ENCODE measurements at regions not wholly inside any gene's neighbourhood (a gene's known extent, or its start where the extent isn't known, plus 50 kb on each side); places are given as distances from the start of the nearest gene placed in this dataset.
"Not testable (repeated sequence)": the region's sequence is repeated elsewhere in the genome, so short reads cannot be mapped to it uniquely, and the experiment has no call there.

DNA sequence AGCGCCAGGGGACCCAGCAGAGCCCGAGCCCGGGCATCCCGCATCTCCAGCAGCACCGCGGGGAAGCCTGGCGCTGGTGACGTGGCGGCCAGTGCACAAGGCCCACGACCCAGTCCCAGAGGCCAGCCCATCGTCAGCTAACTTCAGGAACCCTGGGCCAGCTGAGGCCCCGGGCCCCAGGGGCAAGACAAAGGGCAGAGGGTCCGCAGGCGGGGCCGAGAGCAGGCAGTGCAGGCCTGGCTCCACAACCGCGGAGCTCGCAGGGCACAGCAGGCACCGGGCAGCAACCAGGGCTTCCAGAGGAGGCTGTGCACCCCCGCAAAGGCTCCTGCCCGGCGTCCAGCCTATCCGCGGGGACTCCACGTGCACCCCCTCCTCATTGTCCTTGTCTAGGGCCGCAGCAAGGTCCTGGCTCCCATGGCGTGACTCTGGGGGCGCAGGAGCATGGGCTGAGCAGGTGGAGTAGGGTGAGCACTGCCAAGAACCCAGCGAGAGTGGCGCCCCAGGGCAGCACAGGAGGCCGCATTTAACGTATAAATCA, 352.5 kb downstream of the KCNJ18 start:
- DNase-seq = not testable (repeated sequence)

DNA sequence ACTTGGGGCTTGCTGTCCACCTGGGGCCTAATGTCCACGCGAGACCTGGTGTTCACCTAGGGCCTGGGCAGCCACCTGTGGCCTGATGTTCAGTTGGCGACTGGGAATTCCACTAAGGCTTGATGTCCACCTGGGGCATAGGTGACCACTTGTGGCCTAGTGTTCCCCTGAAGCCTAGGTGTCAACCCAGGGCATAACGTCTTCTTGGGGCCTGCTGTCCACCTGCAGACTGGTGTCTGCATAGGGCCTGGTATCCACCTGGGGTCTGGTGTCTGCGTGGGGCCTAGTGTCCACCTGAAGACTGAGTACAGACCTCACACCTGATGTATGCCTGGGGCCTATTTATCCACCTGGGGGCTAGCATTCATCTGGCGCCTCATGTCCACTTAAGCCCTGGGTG, 355.2 kb downstream of the KCNJ18 start:
- not testable (repeated sequence) for DNase-seq

DNA sequence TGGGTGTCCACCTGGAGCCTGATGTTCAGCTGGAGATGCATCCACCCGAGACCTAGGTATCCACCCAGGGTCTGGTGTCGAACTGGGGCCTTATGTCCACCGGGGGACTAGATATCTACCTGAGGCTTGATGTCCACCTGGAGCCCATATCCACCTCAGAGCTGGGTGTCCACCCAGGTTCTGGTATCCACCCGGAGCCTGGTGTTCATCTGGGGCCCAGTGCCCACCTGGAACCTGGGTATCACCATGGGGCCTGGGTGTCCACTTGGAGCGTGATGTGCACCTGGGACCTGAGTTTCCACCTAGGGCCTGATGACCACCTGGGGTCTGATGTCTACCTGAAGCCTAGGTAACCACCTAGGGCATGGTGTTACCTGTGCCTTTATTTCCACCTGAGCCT, 355.9 kb downstream of the KCNJ18 start:
- DNase-seq = not testable (repeated sequence)

DNA sequence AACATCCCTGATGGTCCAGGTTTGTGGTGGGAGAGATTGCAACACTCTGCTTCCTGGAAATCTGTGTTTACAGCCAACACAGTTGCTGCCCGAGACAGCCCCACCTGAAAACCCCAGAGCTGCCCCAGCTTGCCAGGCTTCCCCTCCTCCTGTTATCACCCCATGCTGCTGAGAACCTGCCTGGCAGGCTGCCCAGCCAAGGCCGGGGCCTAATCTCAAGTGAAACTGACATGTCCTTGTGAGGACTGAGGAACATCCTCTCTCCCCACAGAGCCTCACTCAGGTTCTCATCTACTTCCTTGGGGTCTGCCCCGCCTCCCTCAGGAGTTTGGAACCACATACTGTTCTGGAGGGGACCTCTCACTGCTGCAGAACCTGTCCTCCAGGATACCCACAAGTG, 358.4 kb downstream of the KCNJ18 start:
- DNase-seq = not testable (repeated sequence)

DNA sequence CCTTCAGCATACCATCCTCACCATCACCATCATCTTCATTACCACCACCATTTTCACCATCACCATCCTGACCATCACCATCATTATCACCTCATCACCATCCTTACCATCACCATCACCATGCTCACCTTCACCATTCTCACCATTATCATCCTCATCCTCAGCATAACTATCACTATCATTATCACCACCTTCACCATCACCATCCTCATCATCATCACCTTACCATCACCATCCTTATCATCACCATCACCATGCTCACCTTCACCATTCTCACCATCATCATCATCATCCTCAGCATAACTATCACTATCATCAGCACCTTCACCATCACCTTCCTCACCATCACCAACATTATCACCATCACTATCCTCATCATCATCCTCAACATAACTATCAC, 360.4 kb downstream of the KCNJ18 start:
- DNase-seq = not testable (repeated sequence)

DNA sequence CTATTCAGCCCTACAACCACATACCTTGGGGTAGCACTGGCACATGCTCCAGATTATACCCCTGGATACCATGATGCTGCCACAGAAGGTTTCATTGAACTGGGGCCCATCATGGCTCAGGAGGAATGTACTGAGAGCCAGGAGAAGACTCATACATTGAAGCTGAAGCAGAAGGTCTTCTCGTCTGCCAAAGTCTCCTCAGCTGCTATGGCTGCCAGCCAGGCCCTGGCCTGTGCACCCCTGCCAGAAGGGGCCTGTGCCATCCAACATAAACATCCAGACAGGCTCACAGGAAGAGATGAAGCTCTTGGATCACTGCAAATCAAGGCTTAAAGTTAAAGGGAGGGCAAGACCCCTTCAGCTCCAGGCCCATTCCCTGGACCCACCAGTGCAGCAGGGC, 364.2 kb downstream of the KCNJ18 start:
- not testable (repeated sequence) for DNase-seq

DNA sequence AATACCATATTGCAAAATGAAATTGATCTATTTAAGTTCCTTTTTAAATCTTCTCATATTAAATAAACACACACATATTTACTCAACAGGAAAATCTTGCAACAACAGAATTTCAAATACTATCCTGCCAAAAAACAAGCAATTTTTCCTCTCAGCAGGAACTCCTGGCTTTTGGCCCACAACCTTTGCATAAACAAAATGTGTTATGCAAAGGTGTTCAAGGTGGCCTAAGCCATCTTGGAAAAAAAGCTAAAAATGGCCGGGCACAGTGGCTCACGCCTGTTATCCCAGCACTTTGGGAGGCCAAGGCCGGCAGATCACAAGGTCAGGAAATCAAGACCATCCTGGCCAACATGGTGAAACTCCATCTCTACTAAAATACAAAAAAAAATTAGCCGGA, 383.6 kb downstream of the KCNJ18 start:
- DNase-seq = not testable (repeated sequence)

DNA sequence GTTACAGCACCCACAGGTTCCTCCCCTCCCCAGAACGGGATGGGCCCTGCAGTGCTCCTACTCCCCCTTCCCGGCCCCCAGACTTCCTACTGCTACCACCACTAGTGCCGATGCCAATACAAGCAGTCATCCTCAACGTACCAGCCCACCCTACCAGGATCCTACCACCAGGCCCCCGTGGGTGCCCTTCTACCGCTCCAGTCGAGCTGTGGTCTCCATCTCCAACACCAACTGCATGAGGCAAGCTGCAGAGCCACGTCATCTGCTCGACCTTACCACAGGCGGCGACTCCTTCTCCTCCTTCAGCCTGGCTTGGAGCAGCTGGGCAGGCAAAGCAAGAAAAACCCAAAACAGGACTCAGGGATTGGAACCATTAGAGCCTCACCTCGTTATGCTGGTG, 396.3 kb downstream of the KCNJ18 start:
- not testable (repeated sequence) for DNase-seq

DNA sequence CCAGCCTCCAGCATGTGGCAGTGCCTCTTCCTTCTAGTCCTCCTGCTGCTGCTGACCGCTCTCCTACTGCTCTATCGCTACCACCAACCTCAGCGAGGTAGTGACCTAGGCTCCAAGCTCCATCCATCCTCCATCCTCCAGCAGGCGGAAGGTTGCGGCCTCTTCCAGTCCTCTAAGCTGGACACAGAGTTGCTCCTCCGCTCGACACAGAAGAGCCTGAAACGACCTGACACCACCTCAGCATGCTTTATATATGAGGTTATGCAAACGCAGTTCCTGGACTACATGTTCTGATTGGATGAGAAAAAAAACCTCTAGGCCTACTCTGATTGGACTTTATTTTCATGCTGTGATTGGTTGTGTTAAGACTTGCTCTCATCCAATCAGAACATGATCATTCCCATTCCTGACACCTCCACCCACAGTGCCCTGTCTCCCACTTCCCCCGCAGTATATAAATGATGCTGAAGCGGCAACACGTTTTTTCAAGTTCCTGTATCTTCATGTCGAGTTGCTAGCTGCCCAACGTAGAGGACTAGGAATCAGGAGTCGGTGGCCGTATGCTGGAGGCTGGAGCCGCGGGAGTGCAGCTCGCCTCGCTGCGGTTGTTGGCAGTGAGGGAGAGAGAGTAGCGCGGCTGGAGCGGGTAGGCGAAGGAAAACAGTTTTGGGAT, 398.1 kb downstream of the KCNJ18 start:
- no peak for DNase-seq

DNA sequence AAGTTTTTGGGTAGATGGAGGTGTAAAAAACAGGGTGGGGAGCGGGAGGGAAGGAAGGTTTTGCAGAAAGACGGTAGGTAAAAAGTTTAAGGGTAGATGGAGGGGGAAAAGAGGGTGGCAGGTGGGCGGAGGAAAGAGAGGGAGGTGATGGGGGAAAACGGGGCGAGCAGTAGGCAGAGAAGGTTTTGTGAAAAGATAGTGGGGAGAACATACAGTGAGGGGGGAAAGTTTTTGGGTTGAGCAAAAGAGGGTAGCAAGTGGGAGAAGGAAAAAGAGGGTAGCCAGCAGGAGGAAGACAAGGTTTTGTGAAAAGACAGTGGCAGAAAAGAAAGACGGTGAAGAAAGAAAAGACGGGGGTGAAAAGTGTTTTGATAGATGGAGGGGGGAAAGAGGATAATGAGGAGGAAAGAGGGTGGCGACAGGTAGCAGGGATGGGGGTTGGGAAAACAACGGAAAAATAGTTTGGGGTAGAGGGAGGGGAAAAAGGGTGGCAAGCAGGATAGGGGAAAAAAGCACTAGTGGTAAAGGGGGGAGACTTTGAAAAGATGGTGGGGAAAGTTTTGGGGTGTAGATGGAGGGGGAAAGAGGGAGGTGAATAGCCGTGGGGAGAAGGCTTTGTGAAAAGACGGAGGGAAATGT, 398.8 kb downstream of the KCNJ18 start:
- DNase-seq = not testable (repeated sequence)

DNA sequence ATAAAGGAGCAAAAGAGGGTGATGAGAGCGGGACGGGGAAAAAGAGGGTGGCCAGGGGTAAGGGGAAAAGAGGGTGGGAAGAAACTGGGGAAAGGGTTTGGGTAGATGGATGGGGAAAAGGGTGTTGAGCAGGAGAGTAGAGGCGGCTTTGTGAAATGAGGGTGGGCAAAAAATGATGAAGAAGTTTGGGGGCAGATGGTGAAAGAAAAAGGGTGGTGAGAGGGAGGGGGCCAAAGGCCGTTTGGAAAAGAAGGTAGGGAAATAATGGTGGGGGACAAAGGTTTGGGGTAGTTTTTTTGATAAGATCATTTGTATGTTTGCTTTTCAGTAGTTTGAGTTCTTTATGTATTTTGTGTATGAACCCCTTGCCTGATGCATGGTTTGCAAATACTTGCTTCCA, 399.5 kb downstream of the KCNJ18 start:
- DNase-seq = not testable (repeated sequence)

DNA sequence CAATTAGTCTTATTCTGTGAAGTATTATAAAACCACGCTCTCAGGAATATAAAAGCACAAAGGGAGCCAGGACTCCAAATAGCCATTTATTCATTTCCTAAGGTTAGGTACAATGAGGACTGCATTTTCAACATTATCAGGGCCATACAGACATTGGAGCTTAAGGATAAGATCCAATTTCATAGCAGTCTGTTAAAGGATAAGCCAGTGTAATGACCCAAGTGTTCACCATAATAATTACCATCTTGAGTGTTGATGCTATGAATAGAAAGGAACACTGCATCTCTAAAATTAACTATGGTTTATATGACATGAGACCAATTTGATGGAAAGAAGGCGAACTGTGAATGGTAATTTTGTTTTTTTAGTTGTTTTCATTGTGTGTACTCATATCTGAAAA, 403.1 kb downstream of the KCNJ18 start:
- not testable (repeated sequence) for DNase-seq

DNA sequence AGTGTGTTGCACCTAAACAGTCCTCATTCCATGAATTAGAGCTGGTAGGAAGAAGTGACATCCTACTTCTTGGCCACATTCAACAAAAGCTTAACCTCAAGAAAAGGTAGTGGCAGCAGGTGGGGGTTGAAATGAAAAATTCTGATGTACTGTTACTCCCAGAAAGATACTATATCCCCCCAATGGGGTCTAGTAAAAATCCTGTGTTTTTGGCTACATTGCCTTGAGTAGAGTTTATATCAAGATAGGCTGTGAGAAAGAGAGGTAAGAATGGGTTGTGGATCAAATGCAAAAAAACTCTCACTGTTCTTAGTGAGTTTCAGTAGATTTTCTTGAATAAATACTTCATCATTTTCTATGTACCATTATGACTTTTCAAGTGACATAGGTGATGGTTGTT, 407.3 kb downstream of the KCNJ18 start:
- not testable (repeated sequence) for DNase-seq

DNA sequence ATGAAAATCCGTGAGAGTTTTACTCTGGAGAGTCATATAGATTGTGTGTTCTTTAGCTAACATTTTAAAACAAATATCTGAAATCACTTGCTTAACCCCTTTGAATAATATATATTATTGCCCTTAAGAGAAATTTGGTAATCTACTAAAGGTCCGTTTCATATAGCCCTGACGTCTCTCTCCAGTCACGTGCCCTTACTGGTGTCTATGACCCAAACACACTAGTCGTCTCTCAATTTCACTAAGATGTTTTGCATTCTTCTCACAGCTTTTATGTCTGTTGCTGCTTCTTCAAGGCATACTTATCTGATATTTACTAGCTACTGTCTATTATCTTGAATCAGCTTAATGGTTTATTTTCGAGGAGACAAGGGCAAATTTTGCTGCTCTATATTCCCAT, 409.9 kb downstream of the KCNJ18 start:
- DNase-seq = no peak

DNA sequence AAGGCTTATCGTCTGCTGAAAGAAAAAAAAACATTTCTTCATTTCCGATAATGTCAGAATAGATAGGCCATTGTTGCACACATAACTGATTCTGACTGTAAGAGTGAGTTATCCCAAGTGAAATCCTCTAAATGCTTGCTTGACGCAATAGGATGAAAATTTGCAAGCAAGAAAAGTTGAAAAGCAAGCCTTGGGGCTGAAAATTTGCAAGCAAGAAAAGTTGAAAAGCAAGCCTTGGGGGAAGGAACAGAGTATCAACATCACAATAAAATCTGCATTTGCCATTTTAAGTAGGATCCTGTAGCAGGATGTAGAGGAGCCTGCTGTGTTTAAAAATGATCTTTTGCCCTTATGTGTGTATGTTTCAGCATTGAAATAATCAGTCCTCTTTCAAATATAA, 424.4 kb downstream of the KCNJ18 start:
- DNase-seq = not testable (repeated sequence)

DNA sequence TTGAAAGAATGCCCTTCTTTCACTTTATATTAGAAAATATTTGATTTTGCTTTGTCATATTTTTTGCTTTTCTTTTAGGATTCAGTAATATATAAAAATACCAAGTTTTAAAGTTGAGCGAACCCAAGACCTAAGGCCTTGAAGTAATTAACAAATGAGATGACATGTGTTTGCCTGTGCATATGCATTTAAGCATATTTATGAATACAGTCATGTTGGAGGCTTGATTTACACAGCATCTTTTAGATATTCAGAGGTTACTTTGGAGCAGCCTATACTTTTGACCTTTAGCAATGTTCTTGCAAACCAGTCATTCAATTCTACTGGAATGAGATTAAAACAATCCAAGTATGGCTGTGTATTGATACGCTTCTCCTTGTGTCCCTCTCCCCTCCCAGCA, 425.1 kb downstream of the KCNJ18 start:
- not testable (repeated sequence) for DNase-seq

DNA sequence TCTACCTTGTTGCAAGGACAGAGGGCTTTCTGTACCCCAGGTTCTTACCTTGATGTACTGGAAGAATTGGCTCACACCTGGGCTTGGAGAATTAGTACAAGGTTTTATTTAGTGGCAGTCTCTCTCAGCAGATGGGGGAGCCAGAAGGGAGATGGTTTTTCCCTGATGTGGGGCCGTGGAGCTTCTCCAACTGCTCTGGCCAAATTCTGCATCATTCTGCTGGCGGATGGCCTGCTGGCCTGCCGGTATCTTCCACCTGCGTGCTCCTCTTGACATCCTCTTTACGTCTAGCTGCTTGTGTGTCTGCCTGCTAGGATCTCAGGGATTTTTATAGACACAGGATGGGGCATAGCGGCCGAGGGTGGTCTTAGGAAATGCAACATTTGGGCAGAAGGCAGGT, 426.7 kb downstream of the KCNJ18 start:
- not testable (repeated sequence) for DNase-seq

DNA sequence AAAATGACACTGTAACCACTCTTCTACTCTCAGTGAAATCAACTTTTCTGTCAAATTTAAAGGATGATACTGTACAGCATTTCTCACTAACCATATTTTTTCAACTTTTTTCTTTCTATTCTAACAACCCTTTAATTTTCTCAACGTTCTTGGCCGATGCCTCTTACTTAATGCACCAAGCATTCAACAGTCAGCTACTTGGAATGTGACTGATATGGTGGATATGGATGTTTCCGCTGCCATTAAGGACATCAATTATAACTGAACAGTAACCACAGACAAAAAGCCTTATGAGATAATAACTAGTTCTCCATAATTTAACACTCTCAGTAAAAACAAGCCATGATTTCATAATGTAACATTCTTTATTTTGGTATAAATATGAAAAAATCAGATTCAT, 427.4 kb downstream of the KCNJ18 start:
- DNase-seq = not testable (repeated sequence)

DNA sequence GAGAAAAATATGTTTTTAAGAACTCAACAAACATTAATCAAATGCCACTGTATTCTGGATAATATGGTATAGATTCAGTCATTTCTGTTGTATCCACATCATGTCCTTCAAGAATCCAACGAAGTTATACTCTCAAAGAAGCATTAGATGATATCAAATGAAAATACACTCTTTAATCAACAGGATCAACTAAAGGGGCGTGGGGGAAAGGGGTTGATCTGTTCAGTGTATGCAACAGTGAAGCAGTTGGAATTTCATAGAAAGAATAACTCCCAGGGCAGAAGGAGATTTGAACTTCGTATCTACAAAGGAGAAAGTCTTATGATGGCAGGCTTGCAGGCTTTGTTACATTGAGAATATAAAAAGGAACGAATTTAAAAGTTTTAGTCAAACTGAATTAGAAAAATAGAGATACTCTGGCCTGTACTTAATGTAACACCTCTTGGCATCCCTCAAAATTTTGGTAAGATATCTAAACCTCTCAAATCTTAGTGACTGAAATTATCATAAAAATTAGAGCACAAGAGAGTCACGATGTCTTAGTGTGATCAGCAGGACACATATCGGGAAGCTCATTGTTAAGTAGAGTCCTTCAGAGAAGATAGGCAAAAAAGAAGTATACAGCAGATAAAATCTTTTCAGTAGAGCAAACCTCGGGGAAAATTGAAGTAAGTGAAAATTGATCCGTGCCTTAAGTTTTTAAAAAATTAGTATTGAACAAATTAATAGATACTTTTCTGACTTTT, 431.4 kb downstream of the KCNJ18 start:
- no peak for DNase-seq

DNA sequence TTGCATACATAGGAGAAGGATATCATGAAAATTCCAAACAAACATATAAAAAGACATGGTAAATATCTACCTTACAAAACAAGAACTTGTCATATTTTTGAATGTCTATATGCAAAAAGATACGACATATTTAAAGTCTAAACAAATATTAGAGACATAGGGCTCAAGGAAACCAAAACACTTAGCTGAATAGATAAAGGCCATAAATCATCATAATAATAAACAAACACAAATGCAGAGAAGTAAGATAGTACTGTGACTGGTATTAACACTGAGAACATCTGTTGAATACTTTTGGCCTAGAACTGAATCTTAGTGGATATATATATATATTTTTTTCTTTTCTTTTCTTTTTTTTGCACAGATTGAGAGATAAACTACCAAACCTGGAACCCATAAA, 435.8 kb downstream of the KCNJ18 start:
- no peak for DNase-seq

DNA sequence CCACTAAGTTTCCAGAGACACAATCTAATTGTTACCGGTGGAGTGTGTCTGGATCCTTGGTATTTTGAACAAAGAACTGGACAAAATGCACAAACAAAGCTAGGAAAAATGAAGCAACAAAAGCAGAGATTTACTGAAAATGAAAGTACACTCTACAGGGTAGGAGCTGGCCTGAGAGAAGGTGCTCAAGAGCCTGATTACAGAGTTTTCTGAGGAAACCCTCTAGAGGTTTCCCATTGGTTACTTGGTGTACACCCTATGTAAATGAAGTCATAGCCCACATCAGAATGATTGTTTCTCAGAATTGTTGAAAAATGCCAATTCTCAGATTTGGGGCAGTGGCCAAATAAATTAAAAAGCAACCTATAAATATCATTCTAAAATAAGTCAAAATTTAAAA, 436.4 kb downstream of the KCNJ18 start:
- no peak for DNase-seq

DNA sequence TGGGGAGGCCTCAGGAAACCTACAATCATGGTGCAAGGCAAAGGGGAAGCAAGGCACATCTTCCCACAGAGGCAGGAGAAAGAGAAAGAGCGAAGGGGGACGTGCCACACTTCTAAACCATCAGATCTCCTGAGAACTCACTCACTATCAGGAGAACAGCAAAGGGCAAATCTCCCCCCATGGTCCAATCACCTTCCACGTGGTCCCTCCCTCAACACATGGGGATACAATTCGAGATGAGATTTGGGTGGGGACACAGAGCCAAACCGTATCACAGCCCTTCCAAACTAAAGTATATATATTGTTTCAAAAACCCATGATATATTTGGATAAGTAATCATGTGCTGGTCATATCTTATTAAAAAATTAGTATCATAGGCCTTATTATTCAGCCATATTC, 437.6 kb downstream of the KCNJ18 start:
- not testable (repeated sequence) for DNase-seq

DNA sequence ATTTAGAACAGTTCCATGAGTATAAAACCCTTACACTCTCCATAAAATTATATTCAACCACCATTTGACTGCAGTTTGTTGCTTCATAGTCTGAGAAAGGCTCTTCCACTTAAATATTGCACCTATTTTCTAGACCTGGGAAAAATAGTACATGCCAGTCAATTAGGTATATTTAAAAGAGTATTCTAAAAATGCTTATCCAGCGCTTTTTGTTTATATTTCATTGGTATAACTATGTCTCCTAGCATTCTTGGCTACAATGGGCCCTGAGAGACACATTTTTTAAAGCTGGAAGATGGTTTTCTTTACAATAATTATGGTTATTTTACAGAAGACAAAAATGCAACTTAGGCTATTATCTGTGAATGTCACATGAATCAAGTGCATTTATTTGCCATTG, 439.4 kb downstream of the KCNJ18 start:
- DNase-seq = no peak
